ENCODE measurements at regions not wholly inside any gene's neighbourhood (a gene's known extent, or its start where the extent isn't known, plus 50 kb on each side); places are given as distances from the start of the nearest gene placed in this dataset.

GRCh38 chr9:104276709-104277245, 182.7 kb downstream of the SMC2 start:
- no peak for TF ChIP-seq SUZ12 (IDR thresholded peaks at IDR 0.05)
- TF ChIP-seq FOXM1 (IDR thresholded peaks at IDR 0.05; ENCODE audit: borderline replicate concordance) = no peak
- TF ChIP-seq ARNT (IDR thresholded peaks at IDR 0.05) = no peak
- no peak for TF ChIP-seq LEF1 (IDR thresholded peaks at IDR 0.05; ENCODE audit: borderline replicate concordance)
- no peak for TF ChIP-seq SP1 (IDR thresholded peaks at IDR 0.05)
- TF ChIP-seq FOXK2 (IDR thresholded peaks at IDR 0.05) = no peak
- no peak for TF ChIP-seq ELF4 (IDR thresholded peaks at IDR 0.05)
- no peak for TF ChIP-seq BHLHE40 (IDR thresholded peaks at IDR 0.05; ENCODE audit: borderline replicate concordance)
- TF ChIP-seq TARDBP (IDR thresholded peaks at IDR 0.05) = no peak
- no peak for TF ChIP-seq NFRKB (IDR thresholded peaks at IDR 0.05)
